ENCODE measurements at regions not wholly inside any gene's neighbourhood (a gene's known extent, or its start where the extent isn't known, plus 50 kb on each side); places are given as distances from the start of the nearest gene placed in this dataset.
"Not testable (repeated sequence)": the region's sequence is repeated elsewhere in the genome, so short reads cannot be mapped to it uniquely, and the experiment has no call there.

- Histone ChIP-seq H3K9me3 (ENCODE audit: insufficient read depth, low read depth, low read length) (no peaks in the 10 kb centered on the region), H2AFZ (ENCODE audit: low read depth, low read length) (no peak overlapping the region), H4K20me1 (ENCODE audit: insufficient read depth, low read length) (no peaks in the 10 kb centered on the region), H3K4me2 (ENCODE audit: low read length) (no peak overlapping the region), H3K27ac (ENCODE audit: low read depth, low read length) (no peak overlapping the region), H3K4me1 (ENCODE audit: insufficient read depth, low read length) (no peaks in the 10 kb centered on the region), H3K36me3 (ENCODE audit: insufficient read depth, low read length) (no peaks in the 10 kb centered on the region), H3K79me2 (ENCODE audit: insufficient read depth, low read length) (no peaks in the 10 kb centered on the region), H3K9ac (ENCODE audit: low read length) (no peak overlapping the region), H3K27me3 (ENCODE audit: insufficient read depth, low read length) (no peaks in the 10 kb centered on the region), H3K4me3 (ENCODE audit: insufficient read depth, low read depth, low read length) (no peak overlapping the region)
- FAIRE-seq = no peak
- Mint-ChIP-seq H3K4me1 (ENCODE audit: low read depth, unreplicated experiment) (peaks cover 2% of the 10 kb centered on the region), H3K4me3 (ENCODE audit: unreplicated experiment) (no peak overlapping the region), H3K9me3 (ENCODE audit: unreplicated experiment) (no peaks in the 10 kb centered on the region), H3K36me3 (ENCODE audit: low read depth, unreplicated experiment) (peaks cover 2% of the 10 kb centered on the region), H3K27me3 (ENCODE audit: low read depth, unreplicated experiment) (no peaks in the 10 kb centered on the region), H3K27ac (ENCODE audit: unreplicated experiment) (no peak overlapping the region)
- no peak for TF ChIP-seq EZH2 (IDR thresholded peaks at IDR 0.05; ENCODE audit: insufficient read depth, low read length)
- TF ChIP-seq, protein P1, sequence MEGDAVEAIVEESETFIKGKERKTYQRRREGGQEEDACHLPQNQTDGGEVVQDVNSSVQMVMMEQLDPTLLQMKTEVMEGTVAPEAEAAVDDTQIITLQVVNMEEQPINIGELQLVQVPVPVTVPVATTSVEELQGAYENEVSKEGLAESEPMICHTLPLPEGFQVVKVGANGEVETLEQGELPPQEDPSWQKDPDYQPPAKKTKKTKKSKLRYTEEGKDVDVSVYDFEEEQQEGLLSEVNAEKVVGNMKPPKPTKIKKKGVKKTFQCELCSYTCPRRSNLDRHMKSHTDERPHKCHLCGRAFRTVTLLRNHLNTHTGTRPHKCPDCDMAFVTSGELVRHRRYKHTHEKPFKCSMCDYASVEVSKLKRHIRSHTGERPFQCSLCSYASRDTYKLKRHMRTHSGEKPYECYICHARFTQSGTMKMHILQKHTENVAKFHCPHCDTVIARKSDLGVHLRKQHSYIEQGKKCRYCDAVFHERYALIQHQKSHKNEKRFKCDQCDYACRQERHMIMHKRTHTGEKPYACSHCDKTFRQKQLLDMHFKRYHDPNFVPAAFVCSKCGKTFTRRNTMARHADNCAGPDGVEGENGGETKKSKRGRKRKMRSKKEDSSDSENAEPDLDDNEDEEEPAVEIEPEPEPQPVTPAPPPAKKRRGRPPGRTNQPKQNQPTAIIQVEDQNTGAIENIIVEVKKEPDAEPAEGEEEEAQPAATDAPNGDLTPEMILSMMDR (IDR thresholded peaks at IDR 0.05; ENCODE audit: insufficient read depth, low read depth, low read length) = no peak
- DNase-seq (ENCODE audit: low read depth) = no peak
Observed at GRCh38 chr15:24292837-24293236, 382.7 kb upstream of the NPAP1 start.

DNA sequence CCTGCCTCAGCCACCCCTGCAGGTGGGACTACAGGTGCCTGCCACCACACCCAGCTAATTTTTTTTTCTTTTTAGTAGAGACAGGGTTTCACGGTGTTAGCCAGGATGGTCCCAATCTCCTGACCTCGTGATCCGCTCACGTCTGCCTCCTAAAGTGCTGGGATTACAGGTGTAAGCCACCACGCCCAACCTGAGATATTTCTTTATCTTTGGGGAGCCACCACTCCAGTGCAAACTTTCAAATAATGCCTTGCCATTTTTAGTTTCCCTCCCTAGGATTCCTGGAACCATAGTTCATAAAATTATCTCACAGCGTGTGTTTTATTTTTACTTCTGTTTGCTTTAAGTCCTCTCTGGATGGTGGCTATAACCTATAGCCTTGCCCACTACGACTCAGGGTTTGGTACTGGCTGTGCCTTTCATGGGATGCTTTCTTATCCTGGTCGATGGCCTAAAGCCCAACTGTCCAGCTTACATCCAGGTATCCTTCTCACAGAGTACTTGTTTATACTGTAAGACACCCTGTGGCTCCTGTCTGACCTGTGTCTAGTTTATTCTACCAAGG lies 374.7 kb upstream of the NPAP1 start:
- not testable (repeated sequence) for H3K4me1 Mint-ChIP-seq (ENCODE audit: low read depth, unreplicated experiment); FAIRE-seq; H3K4me1 ChIP-seq (ENCODE audit: insufficient read depth, low read length); H2AFZ ChIP-seq (ENCODE audit: low read depth, low read length); H3K79me2 ChIP-seq (ENCODE audit: insufficient read depth, low read length); H3K4me3 ChIP-seq (ENCODE audit: insufficient read depth, low read depth, low read length); H3K9me3 ChIP-seq (ENCODE audit: insufficient read depth, low read depth, low read length); H3K4me2 ChIP-seq (ENCODE audit: low read length); H3K9me3 Mint-ChIP-seq (ENCODE audit: unreplicated experiment); H3K27ac ChIP-seq (ENCODE audit: low read depth, low read length); H3K36me3 Mint-ChIP-seq (ENCODE audit: low read depth, unreplicated experiment); H3K36me3 ChIP-seq (ENCODE audit: insufficient read depth, low read length); H3K27ac Mint-ChIP-seq (ENCODE audit: unreplicated experiment); H3K27me3 Mint-ChIP-seq (ENCODE audit: low read depth, unreplicated experiment); H3K4me3 Mint-ChIP-seq (ENCODE audit: unreplicated experiment); H3K9ac ChIP-seq (ENCODE audit: low read length); H3K27me3 ChIP-seq (ENCODE audit: insufficient read depth, low read length); DNase-seq (ENCODE audit: low read depth); H4K20me1 ChIP-seq (ENCODE audit: insufficient read depth, low read length)

- not testable (repeated sequence) for H3K27ac ChIP-seq (ENCODE audit: low read depth, low read length); H3K4me3 Mint-ChIP-seq (ENCODE audit: unreplicated experiment); H2AFZ ChIP-seq (ENCODE audit: low read depth, low read length); H3K27ac Mint-ChIP-seq (ENCODE audit: unreplicated experiment); H3K4me1 Mint-ChIP-seq (ENCODE audit: low read depth, unreplicated experiment); H3K9me3 ChIP-seq (ENCODE audit: insufficient read depth, low read depth, low read length); H3K36me3 ChIP-seq (ENCODE audit: insufficient read depth, low read length); H3K4me2 ChIP-seq (ENCODE audit: low read length); H3K79me2 ChIP-seq (ENCODE audit: insufficient read depth, low read length); H3K4me3 ChIP-seq (ENCODE audit: insufficient read depth, low read depth, low read length); H3K27me3 ChIP-seq (ENCODE audit: insufficient read depth, low read length); H3K9me3 Mint-ChIP-seq (ENCODE audit: unreplicated experiment); H3K27me3 Mint-ChIP-seq (ENCODE audit: low read depth, unreplicated experiment); FAIRE-seq; DNase-seq (ENCODE audit: low read depth); H3K4me1 ChIP-seq (ENCODE audit: insufficient read depth, low read length); H4K20me1 ChIP-seq (ENCODE audit: insufficient read depth, low read length); H3K36me3 Mint-ChIP-seq (ENCODE audit: low read depth, unreplicated experiment); H3K9ac ChIP-seq (ENCODE audit: low read length)
Observed at GRCh38 chr15:24301999-24302398, 373.6 kb upstream of the NPAP1 start.

DNA sequence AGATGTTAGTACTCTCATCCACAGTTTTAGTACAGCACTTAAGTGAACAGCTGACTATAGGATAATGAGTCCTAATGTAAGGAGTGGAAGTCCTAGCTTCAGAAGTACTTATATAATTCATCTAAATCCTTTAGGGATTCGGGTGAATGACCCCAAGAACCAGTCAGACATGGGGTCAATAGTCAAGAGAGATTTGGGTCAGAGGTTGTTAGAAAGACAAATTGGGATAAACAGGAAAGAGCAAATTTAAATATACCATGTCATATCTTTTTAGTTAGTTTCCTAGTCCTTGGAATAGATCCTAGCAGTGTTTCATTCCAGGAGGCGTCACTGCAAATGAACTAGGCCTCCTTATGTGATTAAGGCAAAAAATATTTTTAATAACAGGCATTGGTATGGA lies 370.8 kb upstream of the NPAP1 start:
- H3K9ac ChIP-seq (ENCODE audit: low read length); H3K27ac ChIP-seq (ENCODE audit: low read depth, low read length); H4K20me1 ChIP-seq (ENCODE audit: insufficient read depth, low read length): not testable (repeated sequence)

DNA sequence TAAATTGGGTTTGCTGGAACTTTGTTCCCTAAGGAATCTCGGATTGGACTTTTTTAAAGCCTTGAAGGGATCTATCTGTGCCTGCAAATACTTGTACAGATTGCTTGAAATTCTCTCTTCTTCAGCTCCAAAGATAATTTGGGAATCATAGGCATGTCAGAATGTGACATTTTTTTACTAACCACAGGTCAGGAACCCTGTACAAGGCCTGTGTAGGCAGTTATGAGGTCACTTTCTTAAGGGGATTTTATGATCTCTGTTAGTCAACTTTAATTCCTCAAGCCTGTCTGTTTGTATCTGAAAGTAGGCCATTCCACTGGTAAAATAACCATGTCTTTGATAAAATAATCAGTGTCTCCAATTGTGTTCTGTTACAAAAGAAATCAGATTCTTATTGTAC lies 369.9 kb upstream of the NPAP1 start:
- H3K27ac ChIP-seq (ENCODE audit: low read depth, low read length); H3K4me3 Mint-ChIP-seq (ENCODE audit: unreplicated experiment); H2AFZ ChIP-seq (ENCODE audit: low read depth, low read length); H3K9ac ChIP-seq (ENCODE audit: low read length); DNase-seq (ENCODE audit: low read depth); H3K36me3 ChIP-seq (ENCODE audit: insufficient read depth, low read length); H3K27me3 Mint-ChIP-seq (ENCODE audit: low read depth, unreplicated experiment); H3K9me3 Mint-ChIP-seq (ENCODE audit: unreplicated experiment); FAIRE-seq; H3K9me3 ChIP-seq (ENCODE audit: insufficient read depth, low read depth, low read length); H3K79me2 ChIP-seq (ENCODE audit: insufficient read depth, low read length); H3K4me1 Mint-ChIP-seq (ENCODE audit: low read depth, unreplicated experiment); H3K27me3 ChIP-seq (ENCODE audit: insufficient read depth, low read length); H4K20me1 ChIP-seq (ENCODE audit: insufficient read depth, low read length); H3K4me2 ChIP-seq (ENCODE audit: low read length); H3K4me3 ChIP-seq (ENCODE audit: insufficient read depth, low read depth, low read length); H3K27ac Mint-ChIP-seq (ENCODE audit: unreplicated experiment); H3K36me3 Mint-ChIP-seq (ENCODE audit: low read depth, unreplicated experiment); H3K4me1 ChIP-seq (ENCODE audit: insufficient read depth, low read length): not testable (repeated sequence)

More for the DNA sequence above, 370.8 kb upstream of the NPAP1 start:
- H3K27ac Mint-ChIP-seq (ENCODE audit: unreplicated experiment); DNase-seq (ENCODE audit: low read depth); H3K9me3 Mint-ChIP-seq (ENCODE audit: unreplicated experiment); H3K4me3 Mint-ChIP-seq (ENCODE audit: unreplicated experiment); H3K79me2 ChIP-seq (ENCODE audit: insufficient read depth, low read length); H3K27me3 Mint-ChIP-seq (ENCODE audit: low read depth, unreplicated experiment); H3K4me1 ChIP-seq (ENCODE audit: insufficient read depth, low read length); H3K27me3 ChIP-seq (ENCODE audit: insufficient read depth, low read length); FAIRE-seq; H3K4me3 ChIP-seq (ENCODE audit: insufficient read depth, low read depth, low read length); H3K9me3 ChIP-seq (ENCODE audit: insufficient read depth, low read depth, low read length); H3K36me3 Mint-ChIP-seq (ENCODE audit: low read depth, unreplicated experiment); H3K4me1 Mint-ChIP-seq (ENCODE audit: low read depth, unreplicated experiment); H3K36me3 ChIP-seq (ENCODE audit: insufficient read depth, low read length); H2AFZ ChIP-seq (ENCODE audit: low read depth, low read length); H3K4me2 ChIP-seq (ENCODE audit: low read length): not testable (repeated sequence)
